HL-60 (cell line): ENCODE measurements at regions not wholly inside any gene's neighbourhood (a gene's known extent, or its start where the extent isn't known, plus 50 kb on each side); places are given as distances from the start of the nearest gene placed in this dataset.

Source experiments
- DNase-seq, 2 experiments: peaks; one replicate each; pipeline ENCODE4 v3.0.0-alpha.2; 2010 to 2020; ENCODE audit warnings: low read depth in 1 of 2, low spot score in 1 of 2
- H3K27ac ChIP-seq: fragments of 250-450 bp; sonication (Bioruptor Pico); replicated peaks from 2 replicates; pipeline ENCODE4 v1.5.1; 2020; ENCODE audit warnings: mild to moderate bottlenecking, moderate library complexity
- H3K27me3 ChIP-seq: fragments of 250-450 bp; sonication (Bioruptor Pico); 2 replicates; pipeline ENCODE4 v1.5.1; 2021; ENCODE audit warnings: mild to moderate bottlenecking, moderate library complexity; ENCODE audit not compliant: insufficient read depth, poor library complexity, severe bottlenecking
- H3K4me3 ChIP-seq: replicated peaks from 2 replicates; pipeline ENCODE4 v1.5.1; 2011; ENCODE audit warnings: mild to moderate bottlenecking, control low read depth, low read length; ENCODE audit not compliant: insufficient read depth
- CTCF ChIP-seq: IDR thresholded peaks from one replicate; pipeline ENCODE4 v1.5.1; 2011; ENCODE audit warnings: low read length, control low read depth, inconsistent platforms; ENCODE audit not compliant: insufficient read depth
- GABPA ChIP-seq: IDR thresholded peaks from 2 replicates; pipeline ENCODE4 v1.6.1; 2012; ENCODE audit warnings: low read depth
- POLR2AphosphoS5 ChIP-seq: IDR thresholded peaks from 2 replicates; pipeline ENCODE4 v1.6.1; 2012; ENCODE audit warnings: low read depth
- REST ChIP-seq: IDR thresholded peaks from 2 replicates; pipeline ENCODE4 v1.6.1; 2012; ENCODE audit warnings: low read depth; ENCODE audit not compliant: insufficient replicate concordance
- SPI1 ChIP-seq: IDR thresholded peaks from 2 replicates; pipeline ENCODE4 v1.6.1; 2012; ENCODE audit warnings: low read depth, mild to moderate bottlenecking, borderline replicate concordance

DNA sequence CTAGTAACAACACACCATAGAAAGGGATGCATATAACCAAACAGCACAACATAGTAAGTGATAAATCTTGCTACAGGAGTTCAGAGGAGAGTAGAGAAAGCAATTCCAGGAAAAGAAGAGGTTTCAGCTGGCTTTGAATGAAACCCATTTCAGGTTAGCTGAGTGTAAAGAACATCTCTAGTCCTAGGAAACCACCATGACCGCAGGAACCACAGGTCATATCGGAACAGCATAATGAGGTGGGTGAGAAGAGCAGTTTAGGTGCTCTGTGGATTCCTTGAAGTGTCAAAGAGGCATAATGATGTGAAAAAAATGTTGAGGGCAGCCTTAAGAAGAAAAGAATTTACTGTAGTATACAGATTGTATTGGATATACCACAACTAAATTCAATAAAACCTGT, 507.5 kb downstream of the MTRR start:
- no peak for DNase-seq
- TF ChIP-seq REST (no peak), CTCF (no peak), SPI1 (no peak), POLR2AphosphoS5 (no peak), GABPA (no peak)
- Histone ChIP-seq H3K27ac (no peak overlapping the region), H3K4me3 (no peak overlapping the region), H3K27me3 (no peaks in the 10 kb centered on the region)

DNA sequence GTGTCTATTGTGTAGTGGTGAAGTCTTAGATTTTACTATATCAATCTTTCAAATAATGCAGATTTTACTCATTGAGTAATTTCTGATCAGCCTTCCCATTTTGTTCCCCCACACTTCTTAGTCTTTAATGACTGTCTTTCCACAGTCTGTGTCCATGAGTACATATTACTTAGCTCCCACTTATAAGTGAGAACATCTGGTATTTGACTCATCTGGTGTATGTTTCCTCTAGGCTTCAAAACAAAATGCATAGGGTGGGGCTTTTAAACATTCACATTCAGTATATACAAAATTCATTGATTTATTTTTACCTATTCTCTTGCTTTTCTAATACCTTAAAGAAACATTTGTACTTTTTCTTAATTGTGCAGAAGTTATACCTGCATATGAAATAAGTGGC, 513.0 kb downstream of the MTRR start:
- TF ChIP-seq POLR2AphosphoS5 (no peak), SPI1 (no peak), GABPA (no peak), REST (no peak), CTCF (no peak)
- no peaks in the 10 kb centered on the region for H3K27me3 ChIP-seq
- no peak overlapping the region for H3K4me3 ChIP-seq
- no peak for DNase-seq
- H3K27ac ChIP-seq, result no peak overlapping the region

DNA sequence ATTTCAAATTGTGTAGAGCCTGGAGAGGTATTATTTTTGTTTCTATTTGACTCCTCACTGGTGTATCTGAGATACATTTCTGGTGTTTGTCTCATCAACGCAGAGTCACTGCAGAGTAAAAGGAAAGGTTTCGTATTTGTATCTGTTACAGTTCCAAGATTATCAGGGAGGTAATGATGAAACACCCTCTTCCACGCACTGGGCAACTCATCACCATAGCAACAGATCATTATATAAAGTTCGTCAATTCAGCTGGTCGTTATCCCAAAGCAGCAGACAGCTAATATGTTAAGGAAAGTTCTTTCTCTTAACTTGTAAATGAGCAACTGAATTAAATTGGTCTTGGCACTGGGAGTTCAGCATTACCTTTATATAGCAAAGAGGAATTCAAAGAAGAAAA, 513.5 kb downstream of the MTRR start:
- DNase-seq, result no peak
- TF ChIP-seq POLR2AphosphoS5, result no peak
- TF ChIP-seq CTCF, result no peak
- no peak for TF ChIP-seq GABPA
- Histone ChIP-seq H3K27ac (no peak overlapping the region), H3K4me3 (no peak overlapping the region), H3K27me3 (no peaks in the 10 kb centered on the region)

DNA sequence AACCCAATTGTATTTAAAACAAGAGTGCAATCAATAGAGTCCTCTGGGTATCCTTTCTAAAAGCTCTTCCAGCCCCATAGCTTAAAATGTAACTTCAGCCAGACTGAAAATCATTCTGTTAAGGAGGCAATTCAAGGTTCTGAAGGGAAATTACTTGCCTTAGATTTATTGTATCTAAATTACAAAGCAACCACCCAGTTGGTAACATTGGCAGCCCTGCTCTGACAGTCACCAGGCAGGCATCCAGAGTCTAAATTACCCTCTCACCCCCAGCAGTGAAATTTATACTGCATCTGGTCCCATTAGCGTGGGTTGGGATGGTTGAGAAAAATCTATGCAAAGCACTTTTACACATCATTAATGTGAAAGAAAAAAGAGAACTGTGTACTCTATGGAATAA, 514.7 kb downstream of the MTRR start:
- no peak for DNase-seq
- Histone ChIP-seq H3K27ac (no peak overlapping the region), H3K27me3 (no peaks in the 10 kb centered on the region), H3K4me3 (no peak overlapping the region)
- TF ChIP-seq SPI1, result no peak
- TF ChIP-seq REST, result no peak
- TF ChIP-seq GABPA, result no peak
- no peak for TF ChIP-seq POLR2AphosphoS5
- no peak for TF ChIP-seq CTCF
